Erythroblast (primary cell): ENCODE measurements at regions not wholly inside any gene's neighbourhood (a gene's known extent, or its start where the extent isn't known, plus 50 kb on each side); places are given as distances from the start of the nearest gene placed in this dataset.

Source experiments
- GATA1 ChIP-seq: IDR thresholded peaks from 2 replicates; pipeline ENCODE4 v1.6.1; 2011; ENCODE audit warnings: low read depth, mild to moderate bottlenecking, control low read depth, low read length, moderate library complexity
- POLR2A ChIP-seq: IDR thresholded peaks from 2 replicates; pipeline ENCODE4 v1.6.1; 2011; ENCODE audit warnings: mild to moderate bottlenecking, low read length

DNA sequence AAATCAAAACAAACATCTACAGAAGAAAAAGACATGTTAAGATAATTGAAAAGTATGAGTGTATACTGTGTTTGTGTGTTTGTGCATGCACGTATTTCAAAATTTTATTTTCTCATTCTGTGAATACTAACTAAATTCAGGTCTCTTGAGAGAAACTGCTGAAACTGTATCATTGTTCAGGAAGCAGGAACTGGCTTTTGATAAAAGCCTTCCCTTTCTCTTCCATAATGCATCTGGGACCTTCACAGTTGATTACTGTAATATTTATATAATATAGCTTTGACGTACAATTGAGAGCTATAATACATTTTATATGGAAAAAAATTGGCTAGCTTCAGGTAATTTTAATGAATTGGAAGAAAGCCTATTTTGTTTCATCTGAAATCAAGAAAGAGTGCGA lies 993.5 kb downstream of the SLC6A15 start:
- TF ChIP-seq POLR2A (no peak), GATA1 (no peak)
